ENCODE measurements at regions not wholly inside any gene's neighbourhood (a gene's known extent, or its start where the extent isn't known, plus 50 kb on each side); places are given as distances from the start of the nearest gene placed in this dataset.

DNA sequence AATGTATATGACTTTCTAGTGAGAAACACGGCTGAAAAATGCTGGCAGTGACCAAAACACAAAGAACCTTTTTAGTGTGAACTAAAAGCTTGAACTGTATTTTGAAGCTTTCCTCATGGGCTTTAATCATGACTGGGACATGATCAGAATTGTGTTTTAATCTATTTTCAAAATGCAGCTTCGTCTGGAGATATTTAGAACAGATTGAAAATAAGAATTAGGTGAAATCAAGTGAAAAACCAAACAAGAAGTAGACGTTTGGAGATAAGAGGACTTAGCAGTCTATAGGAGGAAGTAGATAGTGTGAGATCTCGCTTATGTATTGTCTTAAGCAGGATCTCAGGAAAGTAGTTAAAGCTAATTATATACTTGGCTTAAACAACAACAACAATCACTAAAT is 865.4 kb upstream of the MBL2 start:
- TF ChIP-seq, protein P1, sequence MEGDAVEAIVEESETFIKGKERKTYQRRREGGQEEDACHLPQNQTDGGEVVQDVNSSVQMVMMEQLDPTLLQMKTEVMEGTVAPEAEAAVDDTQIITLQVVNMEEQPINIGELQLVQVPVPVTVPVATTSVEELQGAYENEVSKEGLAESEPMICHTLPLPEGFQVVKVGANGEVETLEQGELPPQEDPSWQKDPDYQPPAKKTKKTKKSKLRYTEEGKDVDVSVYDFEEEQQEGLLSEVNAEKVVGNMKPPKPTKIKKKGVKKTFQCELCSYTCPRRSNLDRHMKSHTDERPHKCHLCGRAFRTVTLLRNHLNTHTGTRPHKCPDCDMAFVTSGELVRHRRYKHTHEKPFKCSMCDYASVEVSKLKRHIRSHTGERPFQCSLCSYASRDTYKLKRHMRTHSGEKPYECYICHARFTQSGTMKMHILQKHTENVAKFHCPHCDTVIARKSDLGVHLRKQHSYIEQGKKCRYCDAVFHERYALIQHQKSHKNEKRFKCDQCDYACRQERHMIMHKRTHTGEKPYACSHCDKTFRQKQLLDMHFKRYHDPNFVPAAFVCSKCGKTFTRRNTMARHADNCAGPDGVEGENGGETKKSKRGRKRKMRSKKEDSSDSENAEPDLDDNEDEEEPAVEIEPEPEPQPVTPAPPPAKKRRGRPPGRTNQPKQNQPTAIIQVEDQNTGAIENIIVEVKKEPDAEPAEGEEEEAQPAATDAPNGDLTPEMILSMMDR (IDR thresholded peaks at IDR 0.05; ENCODE audit: insufficient read depth, missing control alignments) = no peak
- DNase-seq (ENCODE audit: insufficient read length, low spot score) (no peak), FAIRE-seq (no peak)

DNA sequence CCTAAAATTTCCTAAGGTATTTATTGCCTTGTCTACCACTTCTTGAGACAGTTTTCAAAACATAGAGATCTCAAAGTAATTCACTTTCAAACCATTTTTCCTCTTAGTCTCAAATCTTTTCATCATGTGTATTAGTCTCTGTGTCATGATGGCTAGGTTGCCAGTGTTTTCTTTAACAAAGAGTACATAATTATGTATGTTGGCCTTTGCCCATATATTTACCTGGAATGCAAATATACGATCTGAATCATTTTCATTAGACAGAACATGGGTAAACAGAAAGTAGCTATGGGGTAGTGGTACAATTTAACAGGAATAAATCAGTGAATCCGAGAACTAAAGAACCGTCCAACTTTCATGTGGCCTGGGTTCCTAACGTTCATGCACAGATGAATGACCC is 852.1 kb upstream of the MBL2 start:
- FAIRE-seq (peak; percentile 80), DNase-seq (ENCODE audit: insufficient read length, low spot score) (no peak)
- TF ChIP-seq, protein P1 (IDR thresholded peaks at IDR 0.05; ENCODE audit: insufficient read depth, missing control alignments) = no peak

DNA sequence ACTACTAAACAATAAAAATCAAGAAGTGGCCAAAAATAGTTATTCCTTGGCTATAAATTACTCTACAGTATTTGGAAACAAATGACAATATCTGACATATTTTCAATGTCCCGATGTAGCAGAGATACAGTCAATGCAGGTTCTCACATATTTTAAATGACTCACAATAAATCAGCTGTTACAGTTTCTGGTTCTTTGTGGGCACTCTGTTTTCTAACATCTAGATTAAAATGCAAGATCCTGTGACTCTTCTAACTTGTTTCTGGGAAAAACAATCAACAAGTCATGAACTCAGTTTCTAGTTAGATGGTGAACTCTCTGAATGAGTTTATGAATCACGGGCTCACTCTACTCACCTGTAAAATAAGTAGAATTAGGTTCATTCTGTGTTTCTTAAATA is 849.6 kb upstream of the MBL2 start:
- TF ChIP-seq, protein P1 (IDR thresholded peaks at IDR 0.05; ENCODE audit: insufficient read depth, missing control alignments) = no peak
- DNase-seq (ENCODE audit: insufficient read length, low spot score) (no peak), FAIRE-seq (no peak)

DNA sequence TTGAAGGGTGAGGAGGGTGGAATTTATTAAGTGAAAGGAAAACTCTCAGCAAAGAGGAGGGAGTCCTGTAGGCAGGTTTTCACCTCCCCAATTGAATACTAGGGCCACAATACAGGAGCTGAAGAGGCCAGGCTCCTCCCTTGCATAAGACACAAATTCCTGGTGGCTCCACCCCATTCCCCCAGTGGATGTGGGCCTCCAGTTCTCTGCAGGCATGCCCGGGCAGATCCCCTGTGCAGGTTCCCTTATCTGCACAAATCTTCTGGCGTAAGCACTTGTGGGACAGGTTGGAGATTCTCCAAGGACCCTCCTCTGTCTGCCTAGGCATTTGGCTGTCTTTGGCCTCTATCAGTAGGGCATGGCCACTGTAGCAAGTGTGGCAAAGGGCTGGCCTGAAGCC is 847.1 kb upstream of the MBL2 start:
- FAIRE-seq (no peak), DNase-seq (ENCODE audit: insufficient read length, low spot score) (no peak)
- TF ChIP-seq, protein P1 (IDR thresholded peaks at IDR 0.05; ENCODE audit: insufficient read depth, missing control alignments) = no peak

DNA sequence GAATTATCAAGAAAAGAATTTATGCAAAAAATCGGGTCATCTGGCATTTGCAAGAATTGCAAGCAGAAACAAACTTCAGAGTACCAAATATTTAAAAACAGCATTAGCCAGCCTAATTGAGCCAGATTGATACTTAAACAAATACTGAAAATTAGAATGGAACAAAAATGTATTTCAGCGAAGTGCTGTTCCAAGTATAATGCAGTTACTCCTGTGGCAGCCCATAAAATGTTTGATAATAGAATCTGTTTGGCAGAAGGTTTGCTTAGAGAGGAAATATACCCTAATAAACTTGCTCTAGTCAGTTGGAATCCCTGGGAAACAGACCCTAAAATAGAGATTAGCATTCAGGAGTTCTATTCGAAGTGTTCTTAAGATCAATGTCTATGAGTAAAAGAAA is 835.1 kb upstream of the MBL2 start:
- FAIRE-seq (no peak), DNase-seq (ENCODE audit: insufficient read length, low spot score) (no peak)
- TF ChIP-seq, protein P1 (IDR thresholded peaks at IDR 0.05; ENCODE audit: insufficient read depth, missing control alignments) = no peak

DNA sequence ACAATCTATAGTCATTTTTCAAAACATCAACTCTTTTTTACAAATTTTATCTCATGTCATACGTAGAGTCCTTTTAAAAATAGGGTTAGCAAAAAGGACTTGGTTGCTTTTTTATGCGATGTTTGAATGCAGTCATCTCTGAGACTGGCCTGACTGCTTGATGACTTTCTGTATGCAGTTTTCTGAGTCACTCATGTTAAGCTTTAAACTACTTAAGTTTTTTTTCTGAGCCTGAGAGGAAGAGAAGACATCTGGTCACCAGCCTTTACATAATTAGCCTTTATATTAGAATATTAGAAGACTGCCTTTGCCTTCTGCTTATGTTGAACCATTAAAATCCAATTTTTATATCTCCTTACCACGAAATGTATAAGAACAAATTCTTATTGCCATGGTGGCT is 834.4 kb upstream of the MBL2 start:
- FAIRE-seq (peak; percentile 88), DNase-seq (ENCODE audit: insufficient read length, low spot score) (no peak)
- TF ChIP-seq, protein P1 (IDR thresholded peaks at IDR 0.05; ENCODE audit: insufficient read depth, missing control alignments) = no peak

DNA sequence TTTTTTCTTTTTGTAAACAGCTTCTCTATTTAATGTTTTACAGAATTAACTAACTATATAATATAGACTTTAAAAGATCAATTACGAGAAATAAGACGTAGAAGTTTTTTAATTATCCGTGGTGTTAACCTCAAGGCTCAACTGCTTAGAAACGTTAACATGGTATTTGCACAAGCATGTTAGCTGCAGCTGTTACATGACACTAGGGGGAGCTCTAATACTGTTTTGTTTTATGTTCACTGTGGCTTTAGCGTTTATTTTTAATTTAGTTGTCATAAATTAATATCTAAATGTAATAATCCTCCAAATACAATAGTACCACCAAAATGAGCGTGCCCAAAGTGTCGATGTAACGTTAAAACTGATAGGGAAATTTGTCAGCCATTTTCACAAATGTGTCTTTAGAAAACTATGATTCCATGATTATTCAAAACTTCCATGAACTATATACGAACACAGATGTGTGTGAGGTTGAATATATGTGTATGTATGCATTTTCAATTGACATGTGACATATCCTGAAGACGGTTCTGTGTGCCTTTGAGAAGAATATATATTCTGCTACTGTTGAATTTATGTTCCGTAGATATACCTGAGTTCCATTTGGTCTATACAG is 828.8 kb upstream of the MBL2 start:
- FAIRE-seq = peak; percentile 86
- no peak for DNase-seq (ENCODE audit: insufficient read length, low spot score)
- TF ChIP-seq, protein P1 (IDR thresholded peaks at IDR 0.05; ENCODE audit: insufficient read depth, missing control alignments) = peak; percentile 93
